ENCODE measurements at regions not wholly inside any gene's neighbourhood (a gene's known extent, or its start where the extent isn't known, plus 50 kb on each side); places are given as distances from the start of the nearest gene placed in this dataset.
A peak's percentile ranks its signal among the peaks of the same experiment; 100 is the strongest.

DNA sequence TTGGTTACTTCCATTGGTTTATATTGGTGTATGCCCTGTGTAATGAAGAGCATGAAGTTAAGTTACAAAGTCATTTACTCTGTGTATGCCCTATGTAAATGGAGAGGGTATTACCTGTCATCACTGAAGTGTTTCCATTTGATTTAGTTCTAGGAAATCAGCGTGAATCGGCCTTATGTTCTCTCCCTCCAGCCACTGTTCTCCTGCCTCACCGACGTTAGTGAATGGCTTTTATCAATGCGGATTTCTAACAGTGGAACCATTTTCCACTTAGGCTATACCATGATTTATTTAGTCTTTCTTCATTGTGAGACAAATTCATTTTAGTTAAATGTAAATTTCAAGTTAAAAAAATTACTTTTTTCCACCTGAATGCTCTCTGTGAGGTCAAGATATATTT is 327.0 kb upstream of the ADCY2 start:
- in situ Hi-C loops (cut with MboI; ENCODE audit: low pct_unique_long_range_greater_than_20kb, low sequenced_read_pairs, unreplicated experiment) = no loop called here
- DNase-seq (ENCODE audit: low spot score) = no peak
- TF ChIP-seq, protein P1, sequence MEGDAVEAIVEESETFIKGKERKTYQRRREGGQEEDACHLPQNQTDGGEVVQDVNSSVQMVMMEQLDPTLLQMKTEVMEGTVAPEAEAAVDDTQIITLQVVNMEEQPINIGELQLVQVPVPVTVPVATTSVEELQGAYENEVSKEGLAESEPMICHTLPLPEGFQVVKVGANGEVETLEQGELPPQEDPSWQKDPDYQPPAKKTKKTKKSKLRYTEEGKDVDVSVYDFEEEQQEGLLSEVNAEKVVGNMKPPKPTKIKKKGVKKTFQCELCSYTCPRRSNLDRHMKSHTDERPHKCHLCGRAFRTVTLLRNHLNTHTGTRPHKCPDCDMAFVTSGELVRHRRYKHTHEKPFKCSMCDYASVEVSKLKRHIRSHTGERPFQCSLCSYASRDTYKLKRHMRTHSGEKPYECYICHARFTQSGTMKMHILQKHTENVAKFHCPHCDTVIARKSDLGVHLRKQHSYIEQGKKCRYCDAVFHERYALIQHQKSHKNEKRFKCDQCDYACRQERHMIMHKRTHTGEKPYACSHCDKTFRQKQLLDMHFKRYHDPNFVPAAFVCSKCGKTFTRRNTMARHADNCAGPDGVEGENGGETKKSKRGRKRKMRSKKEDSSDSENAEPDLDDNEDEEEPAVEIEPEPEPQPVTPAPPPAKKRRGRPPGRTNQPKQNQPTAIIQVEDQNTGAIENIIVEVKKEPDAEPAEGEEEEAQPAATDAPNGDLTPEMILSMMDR (IDR thresholded peaks at IDR 0.05; ENCODE audit: extremely low read depth, insufficient read depth, missing control alignments) = no peak

- in situ Hi-C loops (cut with MboI; ENCODE audit: low pct_unique_long_range_greater_than_20kb, low sequenced_read_pairs, unreplicated experiment) = no loop called here
- DNase-seq (ENCODE audit: low spot score) = no peak
- TF ChIP-seq, protein P1 (IDR thresholded peaks at IDR 0.05; ENCODE audit: extremely low read depth, insufficient read depth, missing control alignments) = no peak
Observed at GRCh38 chr5:7072188-7072587, 323.8 kb upstream of the ADCY2 start.

DNA sequence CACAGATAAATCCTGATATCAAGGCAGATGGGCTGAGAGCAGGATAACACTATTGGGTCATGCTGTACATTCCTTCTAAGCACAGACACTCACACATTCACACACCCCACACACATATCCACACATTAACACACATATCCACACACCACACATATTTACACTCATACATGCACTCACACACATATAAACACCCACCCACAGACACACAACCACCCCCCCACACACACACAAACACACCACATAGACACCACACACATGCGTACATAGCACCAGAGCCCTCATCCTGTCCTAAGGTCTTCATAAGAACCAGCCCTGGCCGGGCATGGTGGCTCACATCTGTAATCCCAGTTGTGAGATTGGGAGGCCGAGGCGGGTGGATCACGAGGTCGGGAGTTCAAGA is 322.3 kb upstream of the ADCY2 start:
- TF ChIP-seq, protein P1 (IDR thresholded peaks at IDR 0.05; ENCODE audit: extremely low read depth, insufficient read depth, missing control alignments) = no peak
- no peak for DNase-seq (ENCODE audit: low spot score)
- in situ Hi-C loops (cut with MboI; ENCODE audit: low pct_unique_long_range_greater_than_20kb, low sequenced_read_pairs, unreplicated experiment) = no loop called here

DNA sequence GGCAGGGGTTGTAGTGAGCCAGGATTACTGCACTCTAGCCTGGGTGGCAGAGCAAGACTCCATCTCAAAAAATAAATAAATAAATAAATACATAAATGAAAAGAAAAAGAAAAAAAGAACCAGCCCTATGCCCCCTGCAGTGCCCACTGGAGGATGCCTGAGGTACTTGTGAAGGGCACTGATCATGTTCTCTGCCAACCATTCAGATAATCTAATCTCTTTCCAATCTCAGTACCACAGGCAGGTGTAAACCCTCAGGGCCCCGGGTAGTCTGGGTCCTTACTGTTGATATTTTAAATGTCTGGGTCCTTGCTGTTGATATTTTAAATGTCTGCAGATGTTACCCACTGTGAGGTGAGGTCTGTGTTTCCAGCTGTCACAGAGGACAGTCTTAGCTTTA is 321.8 kb upstream of the ADCY2 start:
- in situ Hi-C loops (cut with MboI; ENCODE audit: low pct_unique_long_range_greater_than_20kb, low sequenced_read_pairs, unreplicated experiment) = no loop called here
- no peak for DNase-seq (ENCODE audit: low spot score)
- TF ChIP-seq, protein P1 (IDR thresholded peaks at IDR 0.05; ENCODE audit: extremely low read depth, insufficient read depth, missing control alignments) = no peak

DNA sequence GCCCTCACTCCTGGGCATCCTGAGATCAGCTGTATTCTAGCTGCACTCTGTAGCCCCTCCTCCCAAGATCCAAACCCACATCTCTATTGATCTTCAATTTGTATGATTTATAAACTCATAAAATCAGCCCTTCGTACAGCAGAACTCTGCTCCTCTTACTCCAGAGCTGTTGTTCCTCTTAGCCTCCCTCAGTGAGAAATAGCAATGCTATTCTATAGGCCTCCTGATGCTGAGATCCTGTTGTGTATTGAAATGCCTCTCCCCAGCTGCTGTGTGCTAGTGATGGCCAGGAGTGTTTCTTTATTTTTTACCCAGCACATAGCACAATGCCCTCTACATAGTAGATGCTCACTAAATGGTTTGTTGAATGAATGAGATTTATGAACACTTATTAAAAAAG is 320.5 kb upstream of the ADCY2 start:
- no peak for DNase-seq (ENCODE audit: low spot score)
- TF ChIP-seq, protein P1 (IDR thresholded peaks at IDR 0.05; ENCODE audit: extremely low read depth, insufficient read depth, missing control alignments) = no peak
- in situ Hi-C loops (cut with MboI; ENCODE audit: low pct_unique_long_range_greater_than_20kb, low sequenced_read_pairs, unreplicated experiment) = no loop called here

DNA sequence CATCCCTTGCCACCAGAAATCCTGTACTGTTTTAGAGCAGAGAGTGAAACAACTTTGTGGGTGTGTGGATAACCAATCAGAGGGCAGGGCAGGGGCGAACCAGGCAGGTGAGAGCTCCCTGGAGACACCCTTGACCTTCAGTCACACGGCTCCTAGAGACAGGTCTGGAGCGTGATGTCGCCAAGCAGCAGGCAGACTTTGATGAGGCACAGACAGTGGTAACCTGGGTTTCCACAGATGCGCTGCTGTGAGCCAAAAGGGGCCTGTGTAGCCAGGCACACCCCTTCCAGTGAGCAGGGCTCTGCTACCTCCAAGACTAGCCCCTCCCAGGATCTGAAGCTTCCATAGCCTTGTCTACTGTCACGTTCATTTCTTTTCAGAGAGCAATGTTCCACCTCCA is 317.8 kb upstream of the ADCY2 start:
- DNase-seq (ENCODE audit: low spot score) = no peak
- TF ChIP-seq, protein P1 (IDR thresholded peaks at IDR 0.05; ENCODE audit: extremely low read depth, insufficient read depth, missing control alignments) = no peak
- in situ Hi-C loops (cut with MboI; ENCODE audit: low pct_unique_long_range_greater_than_20kb, low sequenced_read_pairs, unreplicated experiment) = no loop called here

GRCh38 chr5:7078901-7079300 is 317.0 kb upstream of the ADCY2 start:
- in situ Hi-C loops (cut with MboI; ENCODE audit: low pct_unique_long_range_greater_than_20kb, low sequenced_read_pairs, unreplicated experiment) = no loop called here
- no peak for DNase-seq (ENCODE audit: low spot score)
- TF ChIP-seq, protein P1 (IDR thresholded peaks at IDR 0.05; ENCODE audit: extremely low read depth, insufficient read depth, missing control alignments) = peak; percentile 16

All from GM13977 (cell line).